ENCODE measurements at regions not wholly inside any gene's neighbourhood (a gene's known extent, or its start where the extent isn't known, plus 50 kb on each side); places are given as distances from the start of the nearest gene placed in this dataset.
A peak's percentile ranks its signal among the peaks of the same experiment; 100 is the strongest.

DNA sequence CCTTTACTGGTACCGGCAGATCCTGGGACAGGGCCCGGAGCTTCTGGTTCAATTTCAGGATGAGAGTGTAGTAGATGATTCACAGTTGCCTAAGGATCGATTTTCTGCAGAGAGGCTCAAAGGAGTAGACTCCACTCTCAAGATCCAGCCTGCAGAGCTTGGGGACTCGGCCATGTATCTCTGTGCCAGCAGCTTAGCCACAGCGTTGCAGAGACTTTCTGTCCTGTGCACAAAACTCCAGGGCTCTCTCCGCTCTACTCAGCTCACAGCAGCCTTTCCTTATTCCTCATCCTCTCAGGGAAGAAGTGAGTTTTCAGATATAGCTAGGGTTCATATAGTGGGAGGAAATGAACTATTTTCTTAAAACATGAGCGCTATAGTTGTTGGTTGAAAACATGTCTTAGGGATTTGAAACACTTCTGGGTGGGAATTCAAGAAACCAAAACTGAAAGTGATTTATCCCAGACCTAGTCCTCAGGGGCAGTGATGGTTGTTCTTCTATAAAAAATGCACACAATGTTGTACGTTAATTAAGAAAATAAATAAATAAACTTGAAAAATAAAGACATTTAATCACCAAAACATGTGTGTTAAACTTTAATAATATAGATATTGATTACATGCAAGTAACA, 150.2 kb upstream of the PRSS58 start:
- no peak for TF ChIP-seq EP300 (IDR thresholded peaks at IDR 0.05)
- TF ChIP-seq POLR2AphosphoS5 (IDR thresholded peaks at IDR 0.05): no peak
- TF ChIP-seq POLR2A (IDR thresholded peaks at IDR 0.05): no peak
- TF ChIP-seq, protein P1, sequence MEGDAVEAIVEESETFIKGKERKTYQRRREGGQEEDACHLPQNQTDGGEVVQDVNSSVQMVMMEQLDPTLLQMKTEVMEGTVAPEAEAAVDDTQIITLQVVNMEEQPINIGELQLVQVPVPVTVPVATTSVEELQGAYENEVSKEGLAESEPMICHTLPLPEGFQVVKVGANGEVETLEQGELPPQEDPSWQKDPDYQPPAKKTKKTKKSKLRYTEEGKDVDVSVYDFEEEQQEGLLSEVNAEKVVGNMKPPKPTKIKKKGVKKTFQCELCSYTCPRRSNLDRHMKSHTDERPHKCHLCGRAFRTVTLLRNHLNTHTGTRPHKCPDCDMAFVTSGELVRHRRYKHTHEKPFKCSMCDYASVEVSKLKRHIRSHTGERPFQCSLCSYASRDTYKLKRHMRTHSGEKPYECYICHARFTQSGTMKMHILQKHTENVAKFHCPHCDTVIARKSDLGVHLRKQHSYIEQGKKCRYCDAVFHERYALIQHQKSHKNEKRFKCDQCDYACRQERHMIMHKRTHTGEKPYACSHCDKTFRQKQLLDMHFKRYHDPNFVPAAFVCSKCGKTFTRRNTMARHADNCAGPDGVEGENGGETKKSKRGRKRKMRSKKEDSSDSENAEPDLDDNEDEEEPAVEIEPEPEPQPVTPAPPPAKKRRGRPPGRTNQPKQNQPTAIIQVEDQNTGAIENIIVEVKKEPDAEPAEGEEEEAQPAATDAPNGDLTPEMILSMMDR (IDR thresholded peaks at IDR 0.05): no peak
- peak in 1 of 2 donors; percentile 16 for DNase-seq
- no peaks in the 10 kb centered on the region for H3K36me3 ChIP-seq
- no peaks in the 10 kb centered on the region for H3K4me1 ChIP-seq
- peak overlapping the region in 2 of 4 donors; percentile 2 to 25 for H3K4me3 ChIP-seq
- H3K27ac ChIP-seq: peak overlapping the region in 1 of 5 donors; percentile 51
- intact Hi-C loops (cut with DNase I; ENCODE audit: low total_unique reads): no loop called here
- no peaks in the 10 kb centered on the region for H3K9me3 ChIP-seq
- 63 to 81% (median 70%) methylated on average over 8 of the region's 8 CpGs for whole genome bisulfite sequencing, 5 donors
- H3K27me3 ChIP-seq: no peaks in the 10 kb centered on the region

DNA sequence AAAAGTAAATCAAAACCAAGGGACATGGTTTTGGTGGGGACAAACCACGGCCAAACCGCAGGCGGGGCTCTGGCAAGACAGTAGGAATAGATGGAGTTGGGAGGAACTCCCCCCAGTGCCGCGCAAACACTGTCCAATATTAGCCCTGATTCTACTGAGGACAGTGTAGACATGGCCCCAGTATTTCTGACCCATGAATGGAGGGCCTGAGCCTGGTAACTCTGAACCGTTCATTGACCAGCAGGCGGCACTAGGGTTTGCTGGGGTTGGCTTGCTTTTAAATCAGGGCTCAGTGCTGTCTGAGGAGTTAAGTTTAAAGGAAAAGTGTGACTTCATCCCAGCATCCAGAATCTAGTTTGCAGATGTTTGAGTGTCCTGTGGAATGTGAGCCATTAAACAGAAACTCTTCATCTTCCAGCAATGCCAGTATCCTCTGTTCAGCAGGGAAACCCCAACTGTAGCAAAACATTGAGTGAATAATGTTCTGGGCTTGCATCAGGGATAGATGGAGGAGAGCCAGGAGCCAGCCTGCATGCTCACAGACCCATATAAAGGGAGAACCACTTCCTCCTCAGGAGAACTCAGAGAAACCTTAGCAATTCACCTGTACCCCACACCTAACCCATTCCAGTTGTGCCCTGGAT, 147.4 kb upstream of the PRSS58 start:
- Histone ChIP-seq H3K27ac (no peak overlapping the region), H3K36me3 (no peaks in the 10 kb centered on the region), H3K9me3 (no peaks in the 10 kb centered on the region), H3K4me3 (no peak overlapping the region), H3K4me1 (no peaks in the 10 kb centered on the region), H3K27me3 (no peaks in the 10 kb centered on the region)
- TF ChIP-seq POLR2A (IDR thresholded peaks at IDR 0.05) (no peak), EP300 (IDR thresholded peaks at IDR 0.05) (no peak), POLR2AphosphoS5 (IDR thresholded peaks at IDR 0.05) (no peak)
- TF ChIP-seq, protein P1 (IDR thresholded peaks at IDR 0.05): no peak
- 74 to 93% (median 83%) methylated on average over 7 of the region's 7 CpGs for WGBS, 5 donors
- intact Hi-C loops (cut with DNase I; ENCODE audit: low total_unique reads): no loop called here
- DNase-seq: no peak

DNA sequence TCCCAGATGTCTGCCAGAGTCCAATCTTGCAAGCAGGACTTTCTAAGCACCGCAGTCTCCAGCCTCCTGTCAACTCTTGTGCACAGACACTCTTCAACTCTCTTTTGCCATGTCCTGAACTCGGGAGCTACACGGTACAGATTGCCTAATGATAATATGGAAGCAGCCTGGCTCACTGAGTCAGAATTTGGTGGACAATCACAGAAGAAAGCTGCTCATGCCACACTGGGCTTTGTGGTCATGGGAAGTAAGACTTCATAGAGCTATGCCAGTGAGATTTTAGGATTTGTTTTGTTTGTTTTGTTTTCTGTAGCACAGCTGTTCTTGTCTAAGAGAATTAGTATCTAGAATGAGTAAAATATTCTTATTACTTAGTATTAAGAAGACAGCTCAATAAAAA, 144.1 kb upstream of the PRSS58 start:
- 53 to 75% (median 65%) methylated on average over 3 of the region's 3 CpGs for WGBS, 5 donors
- Histone ChIP-seq H3K27ac (no peak overlapping the region), H3K9me3 (no peaks in the 10 kb centered on the region), H3K36me3 (no peaks in the 10 kb centered on the region), H3K4me1 (no peaks in the 10 kb centered on the region), H3K4me3 (no peak overlapping the region), H3K27me3 (no peaks in the 10 kb centered on the region)
- intact Hi-C loops (cut with DNase I; ENCODE audit: low total_unique reads): no loop called here
- TF ChIP-seq, protein P1 (IDR thresholded peaks at IDR 0.05): no peak
- no peak for TF ChIP-seq POLR2AphosphoS5 (IDR thresholded peaks at IDR 0.05)
- TF ChIP-seq EP300 (IDR thresholded peaks at IDR 0.05): no peak
- no peak for DNase-seq

DNA sequence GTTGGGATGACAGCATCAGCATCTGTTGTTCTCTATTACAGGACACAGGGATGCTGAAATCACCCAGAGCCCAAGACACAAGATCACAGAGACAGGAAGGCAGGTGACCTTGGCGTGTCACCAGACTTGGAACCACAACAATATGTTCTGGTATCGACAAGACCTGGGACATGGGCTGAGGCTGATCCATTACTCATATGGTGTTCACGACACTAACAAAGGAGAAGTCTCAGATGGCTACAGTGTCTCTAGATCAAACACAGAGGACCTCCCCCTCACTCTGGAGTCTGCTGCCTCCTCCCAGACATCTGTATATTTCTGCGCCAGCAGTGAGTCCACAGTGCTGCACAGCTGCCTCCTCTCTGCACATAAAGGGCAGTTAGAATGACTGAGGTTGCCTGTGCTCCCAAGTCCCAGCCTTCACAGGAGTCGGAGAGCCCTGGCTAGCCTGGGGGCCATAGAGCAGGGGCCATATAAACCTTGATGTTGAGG, 142.2 kb upstream of the PRSS58 start:
- H3K36me3 ChIP-seq: no peaks in the 10 kb centered on the region
- H3K4me3 ChIP-seq: no peak overlapping the region
- TF ChIP-seq, protein P1 (IDR thresholded peaks at IDR 0.05): no peak
- no peak for TF ChIP-seq POLR2A (IDR thresholded peaks at IDR 0.05)
- TF ChIP-seq EP300 (IDR thresholded peaks at IDR 0.05): no peak
- TF ChIP-seq POLR2AphosphoS5 (IDR thresholded peaks at IDR 0.05): no peak
- H3K4me1 ChIP-seq: no peaks in the 10 kb centered on the region
- no peaks in the 10 kb centered on the region for H3K27me3 ChIP-seq
- DNase-seq: no peak
- 64 to 90% (median 78%) methylated on average over 4 to 5 of the region's 5 CpGs for WGBS, 5 donors
- H3K9me3 ChIP-seq: no peaks in the 10 kb centered on the region
- intact Hi-C loops (cut with DNase I; ENCODE audit: low total_unique reads): no loop called here
- no peak overlapping the region for H3K27ac ChIP-seq
